ENCODE measurements at regions not wholly inside any gene's neighbourhood (a gene's known extent, or its start where the extent isn't known, plus 50 kb on each side); places are given as distances from the start of the nearest gene placed in this dataset.
"Not testable (repeated sequence)": the region's sequence is repeated elsewhere in the genome, so short reads cannot be mapped to it uniquely, and the experiment has no call there.

- no peak for DNase-seq (ENCODE audit: low read depth in 2 of 2)
These were observed 220.0 kb upstream of the TCERG1L start for GRCh38 chr10:131531265-131532190.

GRCh38 chr10:131532291-131532690 is 220.8 kb upstream of the TCERG1L start:
- no peak for DNase-seq (ENCODE audit: low read depth in 2 of 2)

GRCh38 chr10:131532745-131533341 is 221.3 kb upstream of the TCERG1L start:
- no peak for DNase-seq (ENCODE audit: low read depth in 2 of 2)

DNA sequence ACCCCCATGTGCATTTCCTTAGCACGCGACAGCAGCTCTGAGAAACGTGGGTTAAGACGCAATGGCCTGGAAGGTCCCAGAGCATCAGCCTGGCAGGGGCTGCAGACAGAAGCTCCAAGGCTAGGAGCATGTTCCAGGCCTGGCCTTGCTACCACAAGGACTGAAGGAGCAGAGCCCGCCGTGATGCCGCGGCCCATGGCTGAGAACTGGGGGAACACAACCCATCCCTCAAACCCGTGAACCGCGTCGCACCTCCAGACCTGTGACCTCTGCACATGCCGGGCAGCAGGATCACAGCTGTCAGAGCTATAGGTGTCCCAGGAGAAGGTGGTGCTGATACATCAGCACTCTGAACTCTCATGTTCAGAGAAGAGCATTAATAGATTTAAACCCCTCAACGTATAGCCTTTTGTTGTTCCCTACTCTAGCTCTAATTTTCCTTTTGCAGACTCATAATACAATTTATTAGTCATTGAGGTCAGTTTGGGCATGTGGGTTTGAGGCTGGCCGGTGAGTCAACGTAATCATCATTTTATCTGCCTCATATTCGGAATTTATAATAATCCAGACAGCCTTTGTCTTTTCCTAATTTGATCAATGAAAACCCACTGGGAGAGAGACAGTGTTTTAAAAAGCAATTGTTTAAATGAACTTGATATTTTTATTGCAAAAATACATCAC is 222.5 kb upstream of the TCERG1L start:
- DNase-seq (ENCODE audit: low read depth in 2 of 2) = no peak

DNA sequence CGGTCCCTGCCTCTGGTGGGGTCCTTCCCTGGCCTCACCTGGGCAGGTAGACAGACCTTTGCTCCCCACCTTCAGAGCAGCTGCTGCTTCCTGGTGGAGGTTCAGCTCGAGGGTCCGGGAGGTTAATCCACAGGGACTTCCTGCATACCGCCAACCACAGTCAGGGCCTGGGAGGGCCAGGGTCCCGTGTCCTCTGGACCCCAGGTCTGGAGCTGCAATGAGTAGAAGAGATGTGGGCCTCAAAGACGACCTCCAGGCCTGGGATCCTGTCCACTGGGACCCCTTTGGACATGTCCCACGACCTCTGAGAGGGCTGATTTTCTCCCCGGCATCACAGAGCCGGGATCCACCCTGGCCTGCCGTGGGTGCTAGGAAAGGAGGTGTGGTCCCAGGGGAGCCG is 223.3 kb upstream of the TCERG1L start:
- DNase-seq (ENCODE audit: low read depth in 2 of 2) = no peak

GRCh38 chr10:131536676-131537075 is 225.2 kb upstream of the TCERG1L start:
- DNase-seq (ENCODE audit: low read depth in 2 of 2) = no peak

- DNase-seq (ENCODE audit: low read depth in 2 of 2) = no peak
These were observed 225.8 kb upstream of the TCERG1L start for GRCh38 chr10:131537281-131537680.

GRCh38 chr10:131544495-131544894 is 233.0 kb upstream of the TCERG1L start:
- DNase-seq (ENCODE audit: low read depth in 2 of 2) = no peak

- no peak for DNase-seq (ENCODE audit: low read depth in 2 of 2)
These were observed 234.7 kb upstream of the TCERG1L start for GRCh38 chr10:131546086-131546810.

DNA sequence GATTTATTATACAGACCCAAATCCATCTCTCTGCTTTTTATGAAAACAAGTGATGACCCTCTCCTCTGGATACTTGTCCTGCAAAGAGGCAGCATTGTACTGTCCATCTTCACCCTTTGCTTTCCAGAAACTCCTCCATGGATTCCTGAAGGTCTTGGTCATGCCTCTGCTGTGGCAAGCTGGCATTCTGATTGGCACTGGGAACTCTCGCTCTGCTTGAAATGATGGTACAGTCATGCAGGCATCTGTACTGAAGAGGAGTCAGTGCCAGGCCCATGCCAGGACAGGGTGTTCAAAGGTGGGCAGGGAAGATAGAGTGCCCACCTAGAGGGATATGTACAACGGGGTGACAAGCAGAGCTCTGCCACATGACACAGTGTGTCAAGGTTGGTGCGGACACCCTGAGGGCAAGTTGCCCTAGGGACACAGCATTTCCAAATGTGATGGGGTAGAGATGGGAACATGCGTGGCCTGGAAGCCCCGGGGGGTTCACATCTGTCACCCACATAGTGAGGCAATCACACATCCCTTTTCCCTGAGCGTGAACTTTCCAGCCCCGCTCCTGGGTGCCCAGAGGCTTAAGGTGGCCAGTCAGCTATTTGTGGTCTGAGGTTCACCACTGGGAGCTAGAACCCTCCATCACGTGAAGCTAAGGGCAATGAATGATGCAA is 235.7 kb upstream of the TCERG1L start:
- no peak for DNase-seq (ENCODE audit: low read depth in 2 of 2)

DNA sequence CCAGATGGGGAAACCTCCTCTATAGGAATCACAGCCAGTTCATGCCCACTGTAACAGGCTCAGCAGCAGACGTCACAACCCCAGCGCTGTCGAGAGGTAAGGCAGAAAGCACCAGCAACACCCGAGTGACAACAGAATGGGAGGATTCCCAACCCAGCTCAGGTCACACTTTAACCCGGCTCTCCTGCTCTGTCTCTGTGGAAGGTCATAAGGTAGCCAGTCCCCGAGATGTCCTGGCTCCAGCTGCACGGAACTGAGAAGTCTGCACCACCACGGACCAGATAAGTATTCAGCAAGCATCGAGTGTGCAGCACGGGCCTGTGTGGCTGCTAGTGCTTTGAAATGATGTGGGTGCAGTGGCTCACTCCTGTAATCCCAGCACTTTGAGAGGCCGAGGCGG is 236.7 kb upstream of the TCERG1L start:
- no peak for DNase-seq (ENCODE audit: low read depth in 2 of 2)

GRCh38 chr10:131549116-131549515 is 237.6 kb upstream of the TCERG1L start:
- DNase-seq (ENCODE audit: low read depth in 2 of 2) = no peak

DNA sequence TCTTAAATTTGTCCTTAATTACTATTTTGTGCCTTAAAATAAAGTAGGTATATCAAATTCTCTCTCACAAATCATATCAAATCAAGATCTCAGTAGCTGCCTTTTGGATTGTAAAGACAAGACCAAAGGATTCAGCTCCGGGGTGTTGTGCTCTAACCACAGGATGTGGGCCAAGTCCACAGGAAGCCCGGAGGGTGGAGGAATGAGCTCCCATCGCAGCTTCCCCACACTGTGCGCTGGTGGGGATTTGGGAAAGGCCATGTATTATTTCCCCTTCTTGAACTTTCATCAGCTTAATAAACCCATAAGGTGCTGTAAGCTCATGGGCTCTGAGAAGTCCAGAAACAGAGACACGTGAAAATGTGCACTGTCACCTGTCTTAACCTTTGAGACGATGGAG is 241.6 kb upstream of the TCERG1L start:
- no peak for DNase-seq (ENCODE audit: low read depth in 2 of 2)

DNA sequence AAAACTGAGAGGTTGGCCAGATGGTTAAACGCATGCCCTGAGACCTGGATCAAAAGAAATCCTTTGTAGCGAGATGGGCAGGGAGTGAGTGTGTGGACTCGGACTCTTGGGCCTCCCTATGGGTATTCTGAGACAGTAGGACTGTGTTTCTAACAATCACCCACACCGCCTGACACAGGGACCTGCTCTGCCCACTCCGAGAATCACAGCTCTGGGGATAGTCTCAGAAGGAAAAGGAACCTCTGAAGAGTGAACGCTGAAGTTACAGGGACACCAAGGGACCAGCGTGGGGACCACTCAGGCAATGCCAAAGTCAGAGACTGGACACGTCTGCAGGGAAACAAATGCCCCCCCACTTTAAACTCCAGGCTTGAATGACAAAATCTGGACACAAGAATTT is 242.1 kb upstream of the TCERG1L start:
- no peak for DNase-seq (ENCODE audit: low read depth in 2 of 2)

GRCh38 chr10:131554821-131555220 is 243.3 kb upstream of the TCERG1L start:
- no peak for DNase-seq (ENCODE audit: low read depth in 2 of 2)

DNA sequence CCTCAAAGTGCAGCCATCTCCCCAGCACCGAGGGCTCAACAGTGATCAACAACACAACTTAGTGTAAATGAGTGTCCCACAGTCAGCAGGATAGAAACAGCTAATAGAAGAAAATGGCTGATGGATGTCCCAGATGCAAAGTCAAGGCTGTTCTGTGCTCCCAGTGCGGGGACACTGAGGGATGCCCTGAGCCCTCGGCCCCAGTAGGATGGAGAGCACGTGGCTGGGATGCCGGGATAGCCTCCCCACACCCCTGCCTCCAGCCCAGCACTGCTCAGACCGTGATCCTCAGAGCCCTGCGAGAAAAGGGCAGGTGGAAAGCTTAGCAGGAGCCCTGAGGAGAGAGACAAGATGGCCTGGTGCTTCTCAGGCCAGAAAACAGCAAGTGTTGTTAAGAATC is 243.9 kb upstream of the TCERG1L start:
- DNase-seq (ENCODE audit: low read depth in 2 of 2) = no peak

GRCh38 chr10:131556061-131556896 is 244.8 kb upstream of the TCERG1L start:
- DNase-seq (ENCODE audit: low read depth in 2 of 2) = no peak

DNA sequence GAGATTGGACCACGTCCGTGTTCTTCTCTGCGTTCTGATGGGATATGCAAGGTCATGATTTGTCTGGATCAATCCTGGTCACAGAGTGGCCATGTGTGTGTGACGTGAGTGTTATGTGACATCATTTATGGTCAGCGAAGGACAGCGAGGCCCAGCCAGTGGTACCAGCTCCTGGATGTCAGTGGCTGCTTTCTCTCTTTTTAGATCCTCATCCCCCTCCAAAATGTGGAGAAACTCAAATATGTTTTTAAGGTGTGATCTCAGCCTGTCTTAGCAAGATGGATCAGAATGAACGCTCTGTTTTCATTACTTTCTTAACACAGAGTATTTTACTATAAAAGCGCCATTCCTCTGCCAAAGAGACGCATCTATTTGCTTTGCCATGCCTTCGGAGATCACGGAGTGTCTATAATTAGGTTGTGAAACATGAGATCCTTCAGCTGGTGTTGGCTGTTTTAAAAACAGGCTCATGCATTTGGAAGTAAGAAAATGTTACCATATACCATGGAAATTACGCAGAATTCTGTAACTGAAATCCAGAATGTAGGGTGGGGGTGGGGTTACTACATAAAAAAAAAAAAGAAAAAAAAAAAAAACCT is 245.5 kb upstream of the TCERG1L start:
- DNase-seq (ENCODE audit: low read depth in 2 of 2) = no peak

GRCh38 chr10:131557956-131558355 is 246.4 kb upstream of the TCERG1L start:
- DNase-seq (ENCODE audit: low read depth in 2 of 2) = not testable (repeated sequence)

- DNase-seq (ENCODE audit: low read depth in 2 of 2) = no peak
These were observed 248.0 kb upstream of the TCERG1L start for GRCh38 chr10:131559450-131559911.
